IPS DF 19.7 (cell line): ENCODE measurements at regions not wholly inside any gene's neighbourhood (a gene's known extent, or its start where the extent isn't known, plus 50 kb on each side); places are given as distances from the start of the nearest gene placed in this dataset.

Source experiments
- DNase-seq: peaks from one replicate; pipeline ENCODE4 v3.0.0-alpha.2; 2013; ENCODE audit warnings: low read depth, low spot score

DNA sequence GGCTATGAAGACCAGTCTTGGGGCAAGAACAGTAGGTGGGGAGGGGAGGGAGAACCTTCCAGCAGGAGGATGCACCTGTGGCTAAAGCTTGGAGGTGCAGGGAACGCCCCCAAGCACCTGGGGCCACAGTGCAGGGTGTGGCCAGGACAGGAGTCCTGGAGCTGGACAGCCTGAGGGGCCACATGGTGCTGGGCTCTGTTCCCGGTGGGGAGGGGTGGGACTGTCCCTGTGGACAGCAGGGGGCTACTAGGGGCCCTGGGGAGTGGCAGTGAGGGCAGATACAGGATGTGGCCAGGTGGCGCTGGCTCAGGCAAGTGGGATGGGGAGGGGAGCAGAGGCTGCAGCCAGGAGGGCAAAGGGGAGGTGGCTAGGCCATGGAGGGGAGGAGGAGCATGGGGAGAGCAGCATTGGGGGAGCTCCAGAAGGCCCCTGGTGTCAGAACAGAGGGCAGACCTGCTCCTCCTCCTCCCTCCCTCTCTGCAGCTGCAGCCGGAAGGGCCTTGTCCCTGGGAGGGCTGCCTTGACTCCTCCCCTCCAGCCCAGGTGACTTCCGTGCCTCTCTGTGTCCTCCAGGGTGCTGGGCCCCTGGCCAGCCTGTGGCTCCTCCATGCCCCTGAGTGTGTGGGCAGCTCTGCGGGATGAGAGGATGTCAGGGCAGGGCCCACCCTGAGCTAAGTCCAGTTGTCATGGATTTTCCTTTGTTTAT lies 68.4 kb upstream of the DLK1 start:
- no peak for DNase-seq

- DNase-seq, result no peak
Observed at GRCh38 chr14:100659345-100660001, 67.2 kb upstream of the DLK1 start.

DNA sequence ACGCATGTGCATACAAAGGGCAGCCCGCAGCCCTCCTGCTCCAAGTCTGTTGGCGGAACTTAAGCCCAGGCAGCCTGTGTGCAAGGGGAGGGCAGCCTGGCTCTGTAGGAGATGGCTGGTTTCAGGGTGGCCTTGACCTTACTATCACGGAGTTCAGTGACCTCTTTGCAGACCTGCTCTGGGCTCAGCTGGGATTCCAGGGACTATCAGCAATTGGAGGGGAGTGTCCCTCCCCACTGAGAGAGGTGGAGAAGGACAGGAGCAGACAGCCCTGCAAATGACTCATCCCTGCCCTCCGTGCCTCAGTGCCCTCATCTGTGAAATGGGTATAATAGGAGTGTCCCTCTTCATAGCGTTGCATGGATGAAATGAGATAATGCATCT lies 66.2 kb upstream of the DLK1 start:
- no peak for DNase-seq

DNA sequence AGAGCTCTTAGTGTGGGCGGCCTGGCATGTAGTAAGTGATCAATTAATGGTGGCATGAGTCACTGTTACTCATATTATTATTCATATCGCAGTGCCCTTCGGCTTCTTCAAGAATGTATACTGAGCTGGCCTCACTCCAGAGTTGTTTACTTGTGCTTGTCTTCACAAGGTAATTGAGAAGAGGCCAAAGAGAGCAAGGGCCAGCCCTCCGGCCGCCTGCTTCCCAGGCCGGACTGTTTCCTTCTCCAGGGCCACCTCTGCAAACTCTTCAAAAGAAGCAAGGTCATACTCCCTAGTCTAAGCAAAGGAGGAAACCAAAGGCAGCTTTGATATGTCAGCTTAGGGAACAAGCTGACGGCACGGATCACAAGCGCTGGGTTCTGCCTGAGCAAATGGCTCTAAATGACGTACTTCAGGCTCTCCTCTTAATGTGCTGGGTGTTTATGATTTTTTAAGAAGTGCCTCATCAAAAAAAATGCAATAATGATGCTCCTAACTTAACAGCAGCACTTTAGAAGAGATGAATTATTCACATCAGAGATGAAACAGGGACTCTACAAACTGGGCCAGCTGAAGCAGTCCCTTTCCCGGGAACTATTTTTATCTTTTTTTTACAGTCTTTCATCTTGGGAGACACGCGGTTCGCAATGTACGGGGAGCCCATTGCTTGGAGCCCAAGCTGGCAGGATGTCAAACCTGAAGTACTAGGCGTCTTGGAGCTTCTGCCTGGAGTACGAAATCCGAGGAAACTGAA lies 65.6 kb upstream of the DLK1 start:
- no peak for DNase-seq

DNA sequence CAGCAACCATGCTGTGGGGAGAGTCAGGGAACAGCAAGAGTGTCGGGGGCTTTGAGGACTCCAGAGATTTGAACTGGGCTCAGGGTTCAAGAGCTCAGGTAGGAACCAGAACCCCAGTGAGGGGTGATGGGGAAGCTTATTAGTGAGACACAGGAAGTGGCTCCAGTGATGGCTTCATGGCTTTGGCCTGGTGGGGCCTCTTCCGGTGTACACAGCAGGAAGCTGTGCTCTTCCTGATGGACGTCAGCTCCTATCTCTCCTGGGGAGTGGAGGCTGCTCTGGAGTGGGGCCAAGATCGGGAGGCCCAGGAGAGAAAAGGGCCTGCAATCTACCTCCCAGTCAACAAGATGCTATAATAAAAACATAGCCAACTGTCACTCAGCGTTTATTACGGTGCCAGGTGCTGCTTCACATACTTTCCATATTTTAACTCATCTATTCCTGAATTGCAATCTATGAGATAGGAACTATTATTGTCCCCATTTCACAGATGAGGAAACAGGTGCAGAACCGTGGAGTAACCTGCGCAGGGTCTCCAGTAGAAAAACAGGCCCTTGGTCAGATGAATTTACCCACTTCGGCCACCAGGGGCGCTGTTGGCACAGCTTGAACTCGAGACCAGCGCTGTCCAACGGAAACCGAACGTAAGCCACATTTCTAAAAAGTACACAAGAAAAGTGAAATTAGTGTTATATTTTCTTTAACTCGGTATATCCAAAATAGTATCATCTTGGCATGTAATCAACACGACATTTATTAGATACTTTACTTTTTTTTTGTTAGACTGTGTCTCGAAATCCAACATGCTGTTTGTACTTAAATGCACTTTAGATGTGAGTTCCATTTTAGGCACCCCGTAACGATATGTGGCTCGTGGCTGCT lies 63.6 kb upstream of the DLK1 start:
- DNase-seq, result no peak

GRCh38 chr14:100663761-100664052 lies 63.0 kb upstream of the DLK1 start:
- DNase-seq, result no peak

DNA sequence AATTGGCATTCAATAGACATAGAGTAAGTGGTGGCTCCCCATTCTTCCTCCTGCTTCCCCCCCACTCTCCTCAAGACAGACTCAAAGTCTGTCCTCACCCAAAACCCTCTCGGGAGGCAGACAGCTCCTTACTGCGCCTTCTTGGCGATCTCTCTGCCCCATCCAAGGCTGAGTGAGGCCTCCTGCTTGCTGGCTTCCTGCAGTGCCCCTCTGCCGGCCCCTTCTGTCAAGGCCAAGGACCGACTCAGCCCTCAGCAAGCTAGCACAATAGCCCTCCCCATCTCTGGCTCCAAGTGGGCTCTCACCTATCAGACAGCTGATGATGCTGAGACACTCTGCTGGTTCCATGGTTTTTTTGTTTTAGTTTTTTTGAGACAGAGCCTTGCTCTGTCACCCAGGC lies 62.5 kb upstream of the DLK1 start:
- no peak for DNase-seq

- no peak for DNase-seq
Observed at GRCh38 chr14:100664841-100665510, 61.7 kb upstream of the DLK1 start.

- DNase-seq, result no peak
Observed at GRCh38 chr14:100665511-100666032, 61.1 kb upstream of the DLK1 start.

DNA sequence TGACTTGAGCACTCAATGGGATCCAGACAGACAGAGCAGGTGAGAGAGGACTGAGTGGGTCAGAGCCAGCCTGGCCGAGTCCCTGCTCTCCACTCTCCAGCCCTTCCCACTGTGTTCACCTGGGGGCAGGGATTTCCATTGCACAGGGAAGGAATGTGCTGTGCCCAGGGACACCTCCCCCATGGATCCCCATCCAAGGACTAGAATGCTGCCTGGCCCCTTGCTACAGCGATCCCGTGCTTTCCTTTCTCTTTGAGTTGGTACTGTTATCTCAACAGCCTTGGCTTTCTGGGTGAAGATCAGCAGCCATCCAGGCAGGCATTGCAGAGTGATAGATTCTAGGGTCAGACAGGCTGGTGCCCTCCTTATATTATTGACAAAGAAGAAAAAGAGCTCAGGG lies 60.3 kb upstream of the DLK1 start:
- DNase-seq, result no peak

DNA sequence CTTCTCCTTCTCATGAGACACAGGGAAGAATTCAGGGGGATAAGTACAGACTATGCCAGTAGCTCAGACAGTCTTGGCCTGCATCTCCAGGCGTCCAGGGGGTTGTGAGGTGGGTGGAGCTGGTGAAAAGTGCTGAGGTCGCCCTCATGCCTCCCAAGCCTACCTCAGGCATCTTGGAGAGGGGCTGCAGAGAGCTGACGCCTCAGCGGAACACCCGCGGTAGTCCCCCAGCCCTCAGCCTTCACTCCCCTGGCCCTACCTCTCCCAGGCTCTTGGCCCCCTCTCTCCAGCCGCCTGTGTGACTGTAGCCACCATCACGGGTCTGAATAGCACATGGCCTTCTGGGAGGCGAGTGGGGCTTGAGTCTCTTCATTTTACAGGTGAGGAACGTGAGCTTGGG lies 59.8 kb upstream of the DLK1 start:
- no peak for DNase-seq

- DNase-seq, result no peak
Observed at GRCh38 chr14:100667656-100668055, 59.0 kb upstream of the DLK1 start.

DNA sequence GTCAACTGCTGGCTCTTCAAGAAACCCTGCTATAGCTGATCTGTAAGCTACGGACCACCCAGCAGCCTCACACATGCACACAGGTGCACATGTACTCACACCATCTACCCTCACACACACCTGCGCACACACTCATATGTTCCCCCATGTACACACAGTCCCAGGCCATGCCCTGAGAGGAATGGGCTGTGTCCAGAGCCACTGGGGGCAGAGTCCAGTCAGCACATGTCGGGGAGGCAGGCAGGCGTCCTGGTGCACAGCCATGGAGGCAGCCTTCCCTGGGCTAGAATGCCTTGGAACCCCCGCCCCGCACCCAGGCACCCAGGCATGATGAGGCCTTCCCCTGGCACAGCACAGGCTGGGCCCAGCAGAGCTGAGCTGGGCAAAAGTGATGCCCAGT lies 58.3 kb upstream of the DLK1 start:
- no peak for DNase-seq

DNA sequence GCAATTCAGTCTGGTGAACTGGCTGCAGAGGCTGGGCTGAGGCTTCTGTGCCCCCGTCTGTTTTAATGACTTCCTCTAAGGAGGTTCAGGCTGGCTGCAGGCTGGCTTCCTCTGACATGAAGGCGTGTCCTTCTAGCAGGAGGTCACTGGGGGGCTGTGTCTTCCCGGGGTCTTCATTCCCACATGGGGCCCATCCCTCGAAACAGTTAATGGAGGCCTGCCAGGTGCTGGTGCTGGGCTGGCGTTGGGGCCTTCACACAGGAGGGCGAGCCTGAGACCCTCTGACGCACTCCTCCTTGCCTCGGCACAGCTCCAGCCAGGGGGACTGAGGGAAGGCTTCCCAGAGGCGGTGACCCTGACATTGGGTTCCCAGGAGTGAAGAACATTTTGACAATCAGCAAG lies 57.7 kb upstream of the DLK1 start:
- DNase-seq, result no peak

GRCh38 chr14:100669468-100669867 lies 57.2 kb upstream of the DLK1 start:
- no peak for DNase-seq

DNA sequence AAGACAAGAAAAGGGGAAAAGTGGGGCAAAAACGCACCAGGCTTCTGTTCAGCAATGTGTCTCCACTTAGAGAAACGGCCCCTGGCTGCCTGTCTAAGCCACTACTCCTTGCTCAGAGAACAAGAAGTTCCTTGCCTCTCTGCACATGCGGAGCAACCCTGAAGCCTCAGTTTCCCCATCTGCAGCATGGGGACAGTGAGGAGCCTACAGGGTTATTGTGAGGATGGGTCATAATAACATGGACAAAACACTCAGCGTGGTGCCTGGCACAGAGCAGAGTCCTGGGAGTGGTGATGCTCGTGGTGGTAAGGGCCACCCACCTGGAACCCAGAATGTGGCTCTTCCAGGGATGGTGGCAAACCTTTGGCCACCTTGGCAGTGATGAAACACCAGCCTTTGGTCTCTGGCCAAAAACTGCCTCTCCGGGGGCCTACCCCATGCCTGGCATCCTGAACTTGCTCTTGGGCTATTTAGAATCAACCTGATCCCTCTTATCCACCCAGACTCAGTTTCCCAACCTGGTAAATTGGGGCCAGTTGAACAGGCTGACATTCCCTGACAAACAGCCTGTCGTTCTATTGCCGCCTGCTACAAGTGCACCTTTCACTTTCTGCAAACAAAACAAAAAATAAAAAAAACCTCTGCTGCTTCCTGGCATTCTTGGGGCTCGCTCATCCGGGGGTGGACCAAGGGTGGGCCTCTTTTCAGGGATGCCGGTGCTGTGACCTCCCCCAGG lies 56.5 kb upstream of the DLK1 start:
- DNase-seq, result no peak

DNA sequence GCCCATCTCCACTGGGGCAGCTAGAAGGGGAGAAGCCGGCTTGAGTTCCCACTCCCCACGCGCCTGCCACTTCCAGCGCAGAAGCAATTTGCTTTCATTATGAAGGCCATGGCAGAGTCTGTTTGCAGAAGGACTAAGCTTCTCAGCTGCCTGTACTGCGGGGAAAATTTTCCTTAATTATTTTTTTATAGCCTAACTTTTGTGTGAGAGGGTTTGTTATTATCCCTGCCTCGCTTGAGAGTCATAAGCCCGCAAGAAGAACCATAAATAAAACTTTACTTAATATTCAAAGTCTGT lies 56.0 kb upstream of the DLK1 start:
- DNase-seq, result no peak

GRCh38 chr14:100671386-100671901 lies 55.2 kb upstream of the DLK1 start:
- DNase-seq, result no peak

- DNase-seq, result no peak
Observed at GRCh38 chr14:100671906-100672305, 54.8 kb upstream of the DLK1 start.

DNA sequence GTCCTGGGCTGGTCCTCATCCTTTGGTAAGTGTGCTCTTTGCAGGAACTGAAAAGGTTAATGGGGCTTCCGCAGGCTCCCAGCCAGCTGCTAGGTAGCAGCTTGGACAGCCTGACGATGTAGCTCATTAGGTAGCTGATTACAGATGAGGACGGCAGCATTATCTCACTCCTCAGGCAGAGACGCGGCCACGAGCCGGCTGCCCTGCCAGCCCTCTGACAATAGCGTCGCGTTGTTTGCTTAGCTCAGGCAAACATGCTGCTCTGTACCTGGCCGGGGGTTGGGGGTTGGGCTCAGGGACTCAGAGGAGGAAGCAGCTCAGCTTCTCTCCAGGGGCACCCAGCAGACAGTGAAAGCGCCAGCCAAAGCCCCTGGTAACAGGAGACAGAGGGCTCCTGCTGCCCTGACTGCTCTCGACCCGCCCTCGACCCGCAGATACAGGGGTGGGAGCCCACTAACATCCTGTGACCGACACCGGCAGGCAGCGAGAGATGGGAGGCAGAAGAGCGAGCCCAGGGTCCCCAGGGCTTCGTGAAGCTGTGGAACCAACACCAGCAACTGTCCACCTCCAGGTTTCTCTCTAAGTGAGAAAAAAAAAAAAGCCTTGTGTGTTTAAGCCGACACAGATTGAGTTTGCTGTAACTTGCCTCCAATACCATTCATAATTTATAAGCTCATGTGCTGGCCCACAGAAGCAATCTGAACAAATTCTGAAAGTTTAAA lies 53.4 kb upstream of the DLK1 start:
- DNase-seq, result peak; percentile 45
